ENCODE measurements at regions not wholly inside any gene's neighbourhood (a gene's known extent, or its start where the extent isn't known, plus 50 kb on each side); places are given as distances from the start of the nearest gene placed in this dataset.

GRCh38 chr20:6421321-6422248, 298.8 kb upstream of the FERMT1 start:
- no peak for DNase-seq (ENCODE audit: low read depth, low spot score)

GRCh38 chr20:6420336-6420735, 297.5 kb upstream of the FERMT1 start:
- no peak for DNase-seq (ENCODE audit: low read depth, low spot score)

DNA sequence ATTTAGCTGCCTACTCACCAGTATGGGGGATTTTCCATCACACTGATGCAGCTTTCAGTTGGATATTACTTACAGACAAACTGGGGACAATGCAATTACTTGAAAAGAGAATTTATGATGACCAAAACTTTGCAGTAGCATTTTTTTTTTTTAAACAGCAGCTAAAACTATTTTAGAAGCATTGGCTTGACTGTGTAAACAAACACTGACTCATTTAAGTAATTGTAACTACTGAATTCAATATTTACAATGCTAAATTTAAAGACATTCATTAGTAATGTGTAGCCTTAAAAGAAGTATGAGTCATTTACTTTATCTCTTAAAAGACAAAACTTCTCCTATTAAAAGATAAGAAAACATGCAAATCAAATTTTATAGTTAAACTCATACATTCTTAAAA, 295.9 kb upstream of the FERMT1 start:
- DNase-seq (ENCODE audit: low read depth, low spot score) = no peak

DNA sequence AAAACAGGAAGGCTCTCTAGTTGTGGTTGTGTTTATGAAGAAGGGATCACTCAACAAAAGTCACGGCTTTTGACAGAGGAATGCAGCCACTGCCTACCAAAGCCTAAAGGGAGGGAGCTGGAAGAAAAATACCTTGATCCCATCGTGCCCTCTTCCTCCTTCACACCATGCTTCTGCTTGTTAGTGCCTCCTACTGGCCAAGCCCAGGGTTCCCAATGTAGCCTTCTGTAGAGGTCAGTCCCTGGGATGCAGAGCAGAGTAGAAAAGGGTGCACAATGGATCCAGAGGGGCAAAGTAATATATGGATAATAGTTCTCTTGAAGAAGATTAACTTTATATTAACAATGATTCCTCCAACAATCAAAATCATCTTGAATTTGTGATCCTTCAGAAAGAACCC, 293.5 kb upstream of the FERMT1 start:
- no peak for DNase-seq (ENCODE audit: low read depth, low spot score)

- no peak for DNase-seq (ENCODE audit: low read depth, low spot score)
These were observed 288.8 kb upstream of the FERMT1 start for GRCh38 chr20:6411651-6412050.

DNA sequence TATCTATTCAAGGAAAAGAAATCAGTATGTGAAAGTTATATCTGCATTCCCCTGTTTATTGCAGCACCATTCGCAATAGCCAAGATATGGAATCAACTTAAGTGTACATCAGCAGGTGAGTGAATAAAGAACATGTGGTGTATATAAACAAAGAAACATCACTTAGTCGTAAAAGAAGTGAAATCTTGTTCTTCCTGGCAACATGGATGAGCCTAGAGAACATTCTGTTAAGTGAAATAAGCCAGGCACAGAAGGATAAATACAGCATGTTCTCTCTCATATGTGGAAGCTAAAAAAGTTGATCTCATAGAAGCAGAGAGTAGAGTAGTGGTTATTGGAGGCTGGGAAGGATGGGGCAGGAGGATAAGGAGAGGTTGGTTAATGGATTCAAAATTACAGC, 287.9 kb upstream of the FERMT1 start:
- DNase-seq (ENCODE audit: low read depth, low spot score) = no peak

- DNase-seq (ENCODE audit: low read depth, low spot score) = no peak
These were observed 284.3 kb upstream of the FERMT1 start for GRCh38 chr20:6407163-6407562.

DNA sequence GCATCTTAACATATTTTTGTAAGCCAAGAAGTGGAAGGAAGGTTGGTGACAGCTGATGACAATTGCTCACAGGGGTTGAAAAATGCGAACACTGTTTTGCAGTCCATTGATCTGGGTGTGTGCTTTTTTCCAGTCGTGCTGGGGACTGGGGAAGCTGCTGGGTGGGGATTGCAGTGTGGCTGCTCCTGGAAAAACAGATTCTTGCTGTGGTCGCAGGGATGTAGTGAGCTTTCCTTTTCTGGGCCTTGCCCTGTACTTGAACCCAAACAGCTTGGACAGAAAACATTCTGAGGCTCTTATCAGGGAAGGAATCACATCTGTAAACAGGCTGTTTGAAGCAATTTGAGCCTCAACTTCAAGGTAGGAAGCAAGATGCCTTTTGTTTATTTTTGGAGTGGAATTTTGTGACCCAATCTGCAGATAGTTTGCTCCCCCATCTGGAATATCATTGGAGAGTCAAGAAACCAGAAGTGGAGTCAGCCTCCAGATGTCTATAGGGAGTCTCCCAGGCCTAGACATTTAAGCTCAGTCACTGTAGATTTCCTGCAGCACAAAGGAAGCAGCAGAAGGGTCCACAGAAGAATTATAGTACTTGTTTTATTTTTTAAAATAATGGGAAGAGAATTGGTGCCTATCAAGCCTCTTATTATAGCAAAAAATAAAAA, 279.2 kb upstream of the FERMT1 start:
- DNase-seq (ENCODE audit: low read depth, low spot score) = no peak

GRCh38 chr20:6397115-6397514, 274.3 kb upstream of the FERMT1 start:
- DNase-seq (ENCODE audit: low read depth, low spot score) = no peak

GRCh38 chr20:6395695-6396094, 272.9 kb upstream of the FERMT1 start:
- DNase-seq (ENCODE audit: low read depth, low spot score) = peak; percentile 29

DNA sequence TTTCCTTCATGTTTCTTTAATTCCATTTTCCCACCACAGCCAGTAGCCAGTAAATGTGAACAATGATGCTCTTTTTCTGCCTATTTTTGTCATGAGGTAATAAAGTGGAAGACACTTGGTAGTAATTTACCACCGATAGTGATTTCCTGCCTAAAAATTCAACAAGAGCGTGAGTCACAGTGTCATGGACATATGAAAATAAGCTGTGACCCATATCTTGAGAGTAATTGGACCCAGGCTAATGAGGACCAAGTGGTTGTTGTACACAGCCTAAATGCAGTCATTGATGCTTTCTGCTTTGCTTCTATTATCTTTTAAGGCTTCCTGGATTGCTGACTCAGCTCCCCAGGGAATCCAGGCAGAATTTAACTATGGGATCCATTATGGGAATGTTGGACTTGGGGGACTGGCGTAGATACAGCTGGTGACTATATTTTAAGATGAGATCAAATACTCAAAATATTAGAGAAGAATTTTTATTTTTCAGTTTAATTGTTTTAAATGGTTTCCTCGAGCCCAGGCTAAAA, 265.9 kb upstream of the FERMT1 start:
- no peak for DNase-seq (ENCODE audit: low read depth, low spot score)

- no peak for DNase-seq (ENCODE audit: low read depth, low spot score)
These were observed 262.2 kb upstream of the FERMT1 start for GRCh38 chr20:6384956-6385486.

DNA sequence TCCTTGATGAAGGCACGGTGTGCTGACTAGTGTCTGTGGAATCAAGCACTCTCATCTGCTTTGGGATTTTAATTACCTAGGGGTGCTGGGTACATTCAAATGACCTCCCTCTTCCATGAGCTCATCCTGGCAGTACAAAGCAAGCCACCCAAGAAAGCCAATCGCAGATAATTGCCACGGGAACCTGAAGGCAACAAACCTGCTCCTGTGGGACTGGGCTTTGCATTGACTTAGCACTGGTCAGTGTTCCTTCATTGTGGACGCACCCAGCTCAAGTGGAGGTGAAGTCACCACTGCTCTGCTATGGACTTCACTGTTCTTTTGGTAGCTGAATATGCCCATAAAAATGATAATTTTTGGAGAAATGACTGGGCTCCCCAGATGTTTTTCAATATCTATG, 261.6 kb upstream of the FERMT1 start:
- DNase-seq (ENCODE audit: low read depth, low spot score) = no peak

GRCh38 chr20:6381887-6382286, 259.1 kb upstream of the FERMT1 start:
- DNase-seq (ENCODE audit: low read depth, low spot score) = no peak

DNA sequence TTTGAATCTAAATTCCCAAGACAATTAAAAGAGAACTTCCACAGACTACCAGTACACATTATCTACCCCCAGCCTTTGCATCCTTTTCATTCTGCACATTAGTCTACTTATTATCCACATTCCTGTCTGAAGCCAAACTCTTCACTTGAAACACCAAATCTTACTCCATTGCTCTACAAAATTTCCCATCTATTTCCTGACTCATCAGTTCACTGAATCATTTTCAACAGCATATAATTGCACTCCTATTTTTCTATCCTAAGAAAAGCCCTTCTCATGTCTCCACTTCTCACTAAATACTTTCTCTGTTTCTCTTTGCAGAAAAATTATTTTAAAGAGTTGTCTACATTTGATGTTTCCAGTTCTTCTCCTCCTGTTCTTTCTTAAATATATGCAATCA, 239.4 kb upstream of the FERMT1 start:
- no peak for DNase-seq (ENCODE audit: low read depth, low spot score)

DNA sequence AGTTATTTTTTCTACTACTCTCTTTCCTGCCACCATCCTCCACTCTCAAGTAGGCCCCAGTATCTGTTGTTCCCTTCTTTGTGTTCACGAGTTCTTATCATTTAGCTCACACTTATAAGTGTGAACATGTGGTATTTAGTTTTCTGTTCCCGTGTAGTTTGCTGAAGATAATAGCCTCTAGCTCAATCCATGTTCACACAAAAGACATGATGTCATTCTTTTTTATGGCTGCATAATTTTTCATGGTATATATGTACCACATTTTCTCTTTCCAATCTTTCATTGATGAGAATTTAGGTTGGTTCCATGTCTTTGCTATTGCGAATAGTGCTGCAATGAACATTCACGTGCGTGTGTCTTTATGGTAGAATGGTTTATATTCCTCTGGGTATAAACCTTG, 237.9 kb upstream of the FERMT1 start:
- no peak for DNase-seq (ENCODE audit: low read depth, low spot score)

- no peak for DNase-seq (ENCODE audit: low read depth, low spot score)
These were observed 233.1 kb upstream of the FERMT1 start for GRCh38 chr20:6355754-6356451.

DNA sequence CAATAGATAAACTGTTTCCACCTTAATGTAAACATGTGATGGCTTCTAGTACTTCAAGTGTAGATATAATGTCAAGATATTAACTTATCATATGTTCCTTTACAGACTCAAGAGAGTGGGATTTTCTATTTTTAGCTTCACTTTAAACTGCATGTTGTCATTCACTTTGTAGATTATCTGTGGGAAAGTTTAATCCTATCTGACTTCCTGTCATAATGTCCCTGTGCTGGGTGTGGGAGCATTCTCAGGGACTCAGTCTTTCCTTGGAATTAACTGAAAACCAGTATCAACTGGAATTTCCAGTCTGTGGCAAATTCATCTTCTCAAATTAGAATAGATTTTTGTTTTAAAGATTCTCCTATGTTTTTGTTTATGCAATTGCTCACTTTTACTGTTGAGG, 226.1 kb upstream of the FERMT1 start:
- no peak for DNase-seq (ENCODE audit: low read depth, low spot score)

DNA sequence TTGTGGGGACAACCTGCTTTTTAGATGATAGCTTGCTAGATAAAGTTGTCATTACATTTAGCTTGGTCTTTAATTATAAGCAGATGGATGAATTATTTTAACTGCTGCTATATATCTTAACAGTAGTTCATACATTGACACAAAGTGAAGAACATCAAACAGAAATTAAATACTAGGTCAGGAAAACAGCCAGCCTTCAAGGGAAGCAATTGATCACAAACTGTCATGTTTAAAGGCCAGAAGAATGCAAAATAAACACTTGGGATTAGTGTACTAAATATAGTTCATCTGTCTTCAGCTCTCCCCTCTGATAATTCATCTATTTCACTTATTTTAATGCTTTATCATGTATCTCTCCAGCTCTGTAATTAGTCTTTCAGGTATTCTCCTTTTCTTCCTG, 225.1 kb upstream of the FERMT1 start:
- no peak for DNase-seq (ENCODE audit: low read depth, low spot score)

DNA sequence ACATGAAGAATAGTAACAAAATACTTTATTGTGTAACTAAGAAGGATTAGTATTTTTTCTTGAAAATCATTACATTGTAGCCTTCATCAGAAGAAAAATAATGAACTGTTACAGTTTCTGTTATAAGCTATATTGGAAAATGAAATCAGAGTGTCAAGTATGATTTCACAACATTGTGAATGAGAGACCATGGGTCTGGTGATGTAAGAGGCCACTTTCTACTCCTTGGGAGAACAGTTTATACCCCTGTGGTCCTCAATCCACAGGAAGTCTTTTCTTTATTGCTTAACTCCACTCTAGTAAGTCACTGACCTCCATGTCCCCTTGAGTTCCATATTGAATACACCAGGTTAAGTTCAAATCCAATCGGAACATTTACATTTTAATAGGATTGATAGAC, 218.7 kb upstream of the FERMT1 start:
- no peak for DNase-seq (ENCODE audit: low read depth, low spot score)

- DNase-seq (ENCODE audit: low read depth, low spot score) = no peak
These were observed 216.3 kb upstream of the FERMT1 start for GRCh38 chr20:6339176-6339575.

DNA sequence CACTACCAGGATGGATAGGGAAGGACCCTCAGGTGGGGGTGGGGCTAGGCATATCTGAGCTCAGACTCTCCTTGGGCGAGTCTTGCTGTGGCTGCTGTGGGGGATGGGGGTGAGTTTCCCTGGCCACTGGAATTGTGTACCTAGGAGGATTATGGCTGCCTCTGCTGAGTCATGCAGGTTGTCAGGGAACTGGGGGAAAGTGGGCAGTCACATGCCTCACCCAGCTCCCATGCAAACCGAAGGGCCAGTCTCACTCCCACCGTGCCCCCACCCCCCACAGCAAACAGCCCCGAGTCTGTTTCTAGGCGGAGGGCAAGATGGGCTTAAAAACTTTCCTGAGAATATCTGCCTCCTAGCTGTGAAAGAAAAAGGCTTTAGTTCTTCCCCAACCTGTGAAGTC, 210.3 kb upstream of the FERMT1 start:
- DNase-seq (ENCODE audit: low read depth, low spot score) = no peak
